GM19240 (cell line): ENCODE measurements at regions not wholly inside any gene's neighbourhood (a gene's known extent, or its start where the extent isn't known, plus 50 kb on each side); places are given as distances from the start of the nearest gene placed in this dataset.
"Not testable (repeated sequence)": the region's sequence is repeated elsewhere in the genome, so short reads cannot be mapped to it uniquely, and the experiment has no call there.

Source experiments
- DNase-seq: peaks from one replicate; pipeline ENCODE4 v3.0.0; 2011; ENCODE audit warnings: low spot score; ENCODE audit not compliant: insufficient read length

DNA sequence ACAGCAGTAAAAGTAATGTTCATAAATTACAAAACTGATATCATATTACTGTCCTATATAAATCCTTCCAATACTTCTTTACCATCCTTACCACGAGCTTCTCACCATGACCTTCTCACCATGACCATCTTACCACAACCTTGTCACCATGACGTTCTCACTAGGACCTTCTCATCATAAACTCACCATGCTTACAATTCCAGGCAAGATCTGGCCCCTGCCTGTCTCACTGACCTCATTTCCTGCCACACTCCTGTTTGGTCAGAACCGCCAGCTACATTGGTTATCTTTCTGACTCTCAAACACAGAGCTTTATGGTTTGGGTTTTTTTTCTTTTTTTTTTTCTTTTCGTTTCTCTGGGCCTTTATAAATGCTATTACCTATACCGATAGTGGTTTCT lies 827.6 kb downstream of the RNF144A start:
- DNase-seq: no peak

DNA sequence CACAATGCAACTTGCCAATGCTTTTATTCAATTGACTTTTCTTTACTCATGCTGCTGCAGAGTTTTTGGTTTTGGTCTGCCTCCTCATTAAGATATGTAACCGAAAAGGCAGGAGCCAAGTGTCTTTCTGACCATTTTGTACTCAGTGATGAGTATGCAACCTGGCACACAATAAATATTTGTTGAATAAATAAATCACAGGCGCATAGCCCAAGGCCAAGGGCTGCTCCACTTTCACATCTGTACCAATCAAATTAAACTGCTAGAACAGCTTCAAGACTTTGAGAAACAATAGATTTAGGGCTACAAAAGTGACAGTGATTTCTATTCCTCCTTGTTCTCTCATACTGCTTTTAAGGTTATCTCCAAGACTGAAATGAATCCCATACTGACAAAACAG lies 828.2 kb downstream of the RNF144A start:
- DNase-seq: no peak

DNA sequence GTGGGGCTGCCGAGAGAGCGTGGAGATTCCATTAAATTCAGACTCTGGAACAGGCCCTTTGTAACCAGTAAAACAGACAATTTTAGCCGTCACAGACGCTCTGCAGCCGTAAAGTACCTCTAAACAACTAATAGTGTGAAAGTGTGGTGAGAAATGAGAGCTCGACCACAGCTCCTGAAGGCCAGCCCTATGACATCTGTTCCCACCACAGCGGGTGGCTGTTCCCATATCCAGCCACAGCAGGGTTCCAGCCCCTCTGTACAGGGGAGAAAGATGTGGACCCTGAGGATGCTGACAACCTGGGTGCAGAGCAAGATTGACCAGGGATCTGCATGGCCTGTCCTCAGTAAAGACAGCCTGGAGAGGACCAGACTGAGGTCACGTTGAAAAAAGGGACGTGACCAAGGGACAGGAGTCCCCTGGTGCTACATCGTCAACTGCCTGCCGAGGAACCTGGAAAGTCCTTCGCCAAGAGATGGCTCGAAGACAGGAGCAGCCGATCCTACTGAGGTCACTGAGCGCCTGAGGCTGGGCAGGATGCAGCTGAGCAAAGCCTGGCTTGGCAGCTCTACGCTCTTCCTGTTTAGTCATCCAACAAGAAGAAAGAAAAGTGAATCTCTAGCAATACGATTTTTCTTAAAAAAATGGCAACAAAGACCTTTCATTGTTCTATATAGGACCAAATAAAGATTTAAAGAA lies 831.7 kb downstream of the RNF144A start:
- DNase-seq: no peak

DNA sequence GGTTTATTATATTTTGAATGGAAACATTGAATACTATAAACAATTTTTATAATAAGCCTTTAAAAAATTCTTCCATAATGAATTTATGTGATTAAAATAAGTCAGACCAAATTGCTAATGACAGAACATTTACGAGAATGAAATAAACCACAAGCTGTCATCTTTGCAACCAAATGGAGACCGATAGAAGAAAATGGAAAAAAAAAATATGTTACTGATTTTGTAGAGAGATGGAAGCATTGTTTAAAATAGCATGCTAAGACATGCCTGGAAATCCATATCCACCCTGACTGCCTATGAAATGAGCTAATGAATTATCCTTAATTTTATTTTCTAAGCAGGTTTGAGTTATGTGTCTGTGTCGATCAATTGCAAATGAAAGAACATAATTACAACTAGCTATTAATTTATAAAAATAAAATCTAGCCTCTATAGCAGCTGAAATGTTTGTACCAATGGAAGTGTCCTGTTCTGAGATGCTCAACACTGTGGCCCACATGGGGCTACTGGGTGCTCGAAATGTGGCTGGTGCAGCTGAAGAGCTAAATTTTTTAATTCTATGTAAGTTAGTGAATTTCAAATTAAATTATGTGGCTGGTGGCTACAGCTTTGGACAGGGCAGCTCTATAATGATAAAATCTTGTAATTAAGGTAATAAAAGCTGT lies 832.8 kb downstream of the RNF144A start:
- DNase-seq: no peak

DNA sequence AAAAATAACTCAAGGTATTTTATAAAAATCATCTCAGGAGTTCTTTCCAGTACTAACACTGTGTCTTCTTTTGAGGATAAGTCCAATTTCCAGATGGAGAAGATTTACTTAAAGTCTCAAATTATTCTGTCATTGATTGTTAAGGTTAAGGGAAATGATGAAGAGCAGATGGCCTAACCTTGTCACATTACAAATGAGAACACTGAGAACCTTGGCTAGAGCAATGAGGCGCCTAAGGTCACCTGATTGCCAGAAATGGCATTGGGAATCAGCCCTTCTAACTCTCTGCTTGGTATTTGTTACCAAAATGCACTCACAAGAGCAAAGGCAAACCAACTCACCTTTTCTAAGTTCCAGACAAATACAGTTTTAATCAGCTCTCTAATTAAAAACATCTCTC lies 835.1 kb downstream of the RNF144A start:
- no peak for DNase-seq

DNA sequence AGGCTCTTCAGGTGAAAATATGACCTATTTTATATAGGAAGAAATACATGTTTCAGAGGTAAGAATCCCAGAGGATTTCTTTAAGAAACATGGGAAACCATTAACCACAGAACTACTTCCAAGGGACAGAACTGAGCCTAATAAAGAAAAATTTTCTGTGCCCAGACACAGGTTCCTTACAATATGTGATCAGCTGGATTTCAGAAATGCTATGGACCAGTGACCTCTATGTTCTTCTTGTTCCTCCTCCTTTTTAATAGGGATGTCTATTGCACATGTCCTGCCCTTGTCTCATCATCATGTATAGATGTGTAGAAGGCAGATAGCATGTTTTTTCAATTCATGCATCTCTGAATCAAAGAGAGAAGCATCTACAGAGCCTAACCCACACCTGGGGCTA lies 836.6 kb downstream of the RNF144A start:
- DNase-seq: no peak

DNA sequence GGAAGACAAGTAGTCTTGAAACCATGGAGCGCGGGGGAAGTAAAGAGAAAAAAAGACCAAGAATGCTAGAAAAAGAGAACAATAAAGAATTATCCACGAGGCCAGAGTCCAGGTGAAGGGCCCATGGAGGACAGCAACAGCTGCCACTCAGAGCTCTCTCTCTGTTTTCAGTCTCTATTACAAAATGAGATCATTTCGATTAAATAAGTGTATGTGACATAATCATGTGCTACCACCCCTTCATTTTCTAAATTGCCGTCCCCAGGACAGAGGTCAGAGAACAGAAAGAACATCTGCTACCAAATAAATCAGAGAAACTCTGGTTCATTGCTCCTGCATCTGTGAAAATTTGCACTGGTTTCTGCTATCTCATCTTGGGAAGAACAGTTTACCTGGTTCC lies 838.7 kb downstream of the RNF144A start:
- no peak for DNase-seq

DNA sequence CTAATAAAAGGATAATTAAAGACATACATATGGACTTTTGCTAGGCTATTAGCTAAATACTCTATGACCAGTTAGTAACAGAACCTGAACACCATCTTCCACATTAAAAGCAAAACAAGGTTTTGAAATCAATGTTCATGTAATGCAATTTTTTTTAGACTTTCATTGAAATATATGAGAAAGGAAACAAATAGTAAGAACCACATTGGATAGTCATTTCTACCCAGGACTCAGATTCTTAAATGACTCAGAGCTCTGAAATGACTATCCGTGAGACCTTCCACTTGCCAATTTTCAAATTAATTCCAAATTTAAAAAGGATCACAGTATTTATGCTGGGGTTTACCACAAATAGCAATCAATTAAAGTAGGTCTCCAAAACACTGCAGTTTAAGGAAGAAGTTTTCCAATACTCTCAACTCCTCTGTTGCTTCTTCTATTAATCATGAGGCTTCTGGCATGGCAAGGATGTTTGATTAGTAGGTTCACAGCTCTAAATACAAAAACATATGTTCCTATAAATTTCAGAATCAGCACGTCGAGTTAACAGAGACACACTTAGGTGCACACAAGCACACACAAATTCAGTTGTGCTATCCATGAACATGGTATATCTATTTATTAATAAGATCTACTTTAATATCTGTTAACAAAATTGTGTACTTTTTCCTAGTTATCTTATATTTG lies 841.0 kb downstream of the RNF144A start:
- no peak for DNase-seq

DNA sequence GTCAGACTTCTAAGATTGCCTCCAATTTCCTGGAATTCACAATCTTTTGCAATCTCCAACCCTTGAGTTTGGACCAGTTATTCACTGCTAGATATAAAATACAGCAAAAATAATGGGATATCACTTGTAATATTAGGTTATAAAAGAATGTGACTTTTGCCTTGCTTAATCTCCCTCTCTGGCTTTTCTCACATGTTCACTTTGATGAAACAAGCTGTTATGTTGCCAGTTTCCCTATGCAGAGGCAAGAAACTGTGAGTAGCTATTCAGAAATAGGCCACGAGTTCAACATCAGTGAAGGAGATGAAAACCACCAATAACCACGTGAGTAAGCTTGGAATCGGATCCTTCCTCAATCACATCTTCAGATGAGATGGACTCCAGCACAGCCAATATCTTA lies 842.7 kb downstream of the RNF144A start:
- DNase-seq: no peak

DNA sequence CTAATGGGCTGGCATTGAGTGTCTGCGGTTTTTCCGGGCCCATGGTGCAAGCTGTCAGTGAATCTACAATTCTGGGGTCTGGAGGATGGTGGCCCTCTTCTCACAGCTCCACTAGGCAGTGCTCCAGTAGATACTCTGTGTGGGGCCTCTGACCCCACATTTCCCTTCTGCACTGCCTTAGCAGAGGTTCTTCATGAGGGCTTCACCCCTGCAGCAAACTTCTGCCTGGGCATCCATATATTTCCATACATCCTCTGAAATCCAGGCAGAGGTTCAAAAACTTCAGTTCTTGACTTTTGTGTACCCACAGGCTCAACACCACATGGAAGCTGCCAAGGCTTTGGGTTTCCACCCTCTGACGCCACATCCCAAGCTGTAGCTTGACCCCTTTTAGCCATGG lies 846.2 kb downstream of the RNF144A start:
- not testable (repeated sequence) for DNase-seq

DNA sequence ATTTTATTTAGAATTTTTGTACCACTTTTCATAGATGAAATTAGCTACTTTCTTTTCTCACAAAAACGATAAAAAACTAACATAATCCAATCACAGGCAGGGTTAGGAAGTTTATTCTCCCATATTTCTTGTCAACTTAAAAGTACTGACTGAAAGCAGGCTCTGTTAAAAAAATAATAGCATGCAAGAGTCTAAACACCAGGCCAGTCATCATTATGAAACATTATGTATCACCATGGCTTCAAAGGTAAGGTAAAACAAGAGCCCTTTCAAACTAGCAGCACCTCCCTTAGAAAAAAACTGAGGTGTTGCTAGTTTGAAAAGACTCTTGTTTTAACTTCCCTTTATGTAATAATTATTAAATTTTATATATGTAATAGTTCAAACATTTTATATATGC lies 848.0 kb downstream of the RNF144A start:
- no peak for DNase-seq

DNA sequence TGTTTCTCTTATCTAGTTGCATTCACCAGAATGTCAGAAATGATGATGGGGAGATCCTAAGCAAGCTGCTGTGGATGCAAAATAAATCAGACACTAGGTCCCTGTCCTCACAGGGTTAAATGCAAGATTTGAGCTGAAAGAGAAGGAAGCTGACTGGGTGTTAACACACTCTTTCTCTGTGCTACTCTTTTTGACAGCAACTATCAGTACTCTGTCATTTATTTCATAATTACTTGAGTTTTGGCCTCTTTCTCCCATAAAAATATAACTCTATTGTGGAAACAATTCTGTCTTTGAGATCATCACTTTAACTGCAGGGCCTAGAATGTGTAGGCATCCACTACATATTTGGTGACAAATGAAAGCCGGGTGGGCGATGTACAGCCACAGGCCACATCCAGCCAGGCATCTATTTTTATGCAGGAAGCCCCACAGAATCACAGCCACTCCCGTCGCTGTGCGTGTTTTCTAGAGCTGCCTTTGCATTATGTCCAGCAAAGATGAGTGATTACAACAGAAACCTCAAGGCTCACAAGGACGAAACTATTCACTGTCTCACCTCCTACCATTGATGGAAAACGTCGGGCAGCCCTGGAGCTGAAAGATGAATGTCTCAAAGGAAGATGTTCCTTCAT lies 849.0 kb downstream of the RNF144A start:
- DNase-seq: no peak

DNA sequence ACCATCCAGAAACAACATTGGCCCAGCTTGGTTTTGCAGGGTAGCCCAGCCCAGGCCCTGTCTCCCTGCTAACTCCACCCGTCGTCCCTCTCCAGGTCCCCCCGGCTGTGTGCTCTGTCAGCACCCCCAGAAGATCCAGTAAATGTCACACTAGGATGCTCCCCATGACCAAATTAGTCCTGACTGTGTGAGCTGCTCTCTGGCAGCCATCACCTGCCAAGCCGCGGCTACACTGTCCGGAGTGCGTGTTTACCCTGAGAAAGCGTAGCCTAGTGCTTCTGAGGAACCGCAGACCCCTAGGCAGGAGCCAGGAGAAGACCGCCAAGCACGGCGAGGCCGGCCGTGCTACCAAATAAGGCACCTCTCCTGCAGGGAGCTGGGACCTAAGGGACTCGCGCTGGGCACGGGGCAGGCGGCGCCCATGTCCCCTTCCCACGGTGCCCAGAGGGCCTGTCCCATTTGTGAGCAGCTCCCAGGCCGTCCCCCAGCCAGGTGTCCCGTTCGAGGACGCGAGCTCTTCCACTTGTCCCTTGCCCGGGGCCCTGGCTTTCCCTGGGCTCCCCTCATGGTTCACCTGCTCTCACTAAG lies 849.9 kb downstream of the RNF144A start:
- DNase-seq: no peak

DNA sequence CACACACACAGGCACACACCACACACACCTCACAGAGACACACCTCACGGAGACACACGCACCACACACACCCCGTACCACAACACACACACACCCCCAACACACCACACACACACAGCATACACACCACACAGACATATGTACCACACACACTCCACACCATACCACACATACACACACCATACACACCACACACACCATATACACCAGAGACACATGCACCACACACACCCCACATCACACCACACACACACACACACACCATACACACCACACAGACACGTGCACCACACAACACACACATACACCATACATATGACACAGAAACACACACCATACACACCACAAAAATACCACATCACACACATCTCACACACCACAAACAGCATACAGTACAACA lies 850.7 kb downstream of the RNF144A start:
- DNase-seq: no peak

DNA sequence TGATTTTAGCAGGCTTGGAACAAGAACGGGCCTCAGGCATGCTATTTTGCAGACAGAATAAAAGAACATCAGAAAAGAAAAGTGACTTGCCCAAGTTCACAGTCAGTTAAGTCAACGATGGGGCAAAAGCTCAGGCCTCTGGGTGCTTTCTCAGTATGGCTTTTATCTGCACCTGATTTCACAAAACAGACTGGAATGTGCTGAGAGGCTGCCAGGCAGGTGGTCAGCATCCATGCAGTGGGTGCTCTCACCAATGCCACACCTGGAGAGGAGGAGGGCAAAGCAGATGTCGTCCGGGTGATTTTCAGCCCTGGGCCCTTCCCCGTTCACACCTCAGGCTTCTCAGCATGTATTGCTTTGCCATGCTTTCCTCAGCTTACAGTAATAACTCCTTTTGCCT lies 854.6 kb downstream of the RNF144A start:
- no peak for DNase-seq

DNA sequence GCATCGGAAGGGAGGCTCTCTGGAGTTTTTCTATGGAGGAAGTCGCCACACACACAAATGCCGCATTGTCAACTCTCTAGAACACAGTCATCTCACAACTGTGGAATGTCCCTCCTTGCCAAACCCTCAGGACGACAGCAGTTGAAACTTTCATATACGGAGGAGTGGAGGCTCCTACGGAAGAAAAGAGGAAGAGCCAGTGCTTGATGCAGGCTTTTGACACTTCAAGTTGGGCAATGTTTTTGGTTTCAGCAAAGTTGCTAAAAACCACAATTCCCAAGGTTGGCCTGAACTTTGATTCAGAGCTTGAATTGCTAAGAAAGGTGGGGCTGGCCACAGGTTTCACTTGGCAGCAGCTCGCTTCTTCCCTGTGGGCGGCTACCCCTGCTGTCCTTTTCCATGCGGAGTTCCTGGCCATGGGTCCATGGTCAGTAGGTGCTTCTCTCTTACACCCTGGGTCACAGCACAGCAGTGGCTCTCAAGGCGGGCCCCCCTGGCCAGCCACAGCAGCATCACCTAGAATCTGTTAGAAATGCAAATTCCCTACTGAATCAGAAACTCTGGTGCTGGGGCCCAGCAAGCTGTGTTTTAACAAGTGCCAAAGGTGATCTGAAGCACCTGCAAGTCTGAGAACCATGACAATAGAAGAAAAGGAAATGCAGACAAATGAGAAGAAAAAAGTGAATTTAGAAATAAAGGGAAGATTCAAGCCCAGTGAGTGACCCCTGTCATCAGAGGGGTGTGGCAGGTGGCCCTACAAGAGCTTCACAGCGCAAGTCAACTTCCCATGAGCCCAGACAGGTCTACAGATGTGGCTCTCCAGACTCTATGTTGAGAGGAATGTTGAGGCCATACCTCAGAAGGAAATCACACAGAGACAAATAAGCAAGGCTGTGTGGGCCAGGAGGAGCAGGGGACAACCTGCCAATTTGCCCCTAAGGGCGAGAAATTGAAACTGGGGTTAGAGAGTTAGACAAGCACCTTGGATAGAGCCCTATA lies 856.4 kb downstream of the RNF144A start:
- no peak for DNase-seq

DNA sequence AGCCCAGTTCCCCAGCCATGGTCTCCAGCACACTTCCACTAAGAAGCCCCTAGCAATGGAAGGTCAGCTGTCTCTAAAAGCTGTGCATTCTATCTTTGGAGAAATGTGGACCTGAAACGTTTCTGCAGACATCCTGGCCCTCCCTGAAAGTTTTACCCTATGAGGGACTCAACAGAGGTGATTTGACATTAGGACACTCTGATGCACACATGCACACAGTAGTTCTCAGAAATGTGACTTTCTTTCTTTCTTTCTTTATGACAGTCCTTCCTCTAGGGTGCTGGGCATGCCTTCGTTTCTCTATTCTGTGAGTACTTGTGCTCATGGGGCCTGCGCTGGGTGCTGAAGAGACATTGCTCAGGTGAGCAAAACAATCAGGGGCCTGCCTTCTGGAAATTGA lies 857.3 kb downstream of the RNF144A start:
- DNase-seq: no peak

DNA sequence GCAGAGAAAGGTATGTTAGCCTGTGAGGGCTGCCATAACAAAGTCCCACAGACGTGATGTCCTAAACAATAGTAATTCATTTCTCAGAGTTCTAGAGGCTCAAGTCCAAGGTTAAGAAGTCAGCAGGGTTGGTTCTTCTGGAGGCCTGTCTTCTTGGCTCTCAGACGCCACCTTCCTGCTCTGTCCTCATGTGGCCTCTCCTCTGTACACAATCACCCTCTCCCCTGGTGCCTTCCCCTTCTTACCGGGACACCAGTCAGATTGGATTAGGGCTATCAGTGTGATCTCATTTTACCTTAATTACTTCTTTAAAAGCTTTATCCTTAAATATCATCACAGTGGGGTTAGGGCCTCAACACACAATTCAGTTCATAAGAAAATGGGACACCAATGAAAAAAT lies 860.5 kb downstream of the RNF144A start:
- DNase-seq: no peak

DNA sequence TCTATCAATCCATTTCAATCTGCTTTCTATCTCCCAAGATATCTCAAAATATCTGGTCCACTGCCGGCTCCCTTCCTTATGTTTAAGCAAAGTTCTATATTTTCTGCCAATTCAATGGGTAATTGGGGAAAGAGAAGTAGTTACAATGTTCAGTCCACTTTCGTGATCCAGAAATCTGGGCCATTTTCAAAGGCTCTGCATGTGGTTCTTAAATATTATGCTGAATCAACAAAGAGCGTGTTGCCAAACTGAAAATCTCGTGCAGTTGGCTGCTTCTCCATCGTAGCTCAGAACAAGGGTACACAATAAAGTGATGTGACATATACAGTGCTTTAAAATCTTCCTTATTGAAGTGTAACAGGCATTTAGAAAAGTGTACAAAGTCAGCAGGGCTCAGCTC lies 863.1 kb downstream of the RNF144A start:
- DNase-seq: no peak

DNA sequence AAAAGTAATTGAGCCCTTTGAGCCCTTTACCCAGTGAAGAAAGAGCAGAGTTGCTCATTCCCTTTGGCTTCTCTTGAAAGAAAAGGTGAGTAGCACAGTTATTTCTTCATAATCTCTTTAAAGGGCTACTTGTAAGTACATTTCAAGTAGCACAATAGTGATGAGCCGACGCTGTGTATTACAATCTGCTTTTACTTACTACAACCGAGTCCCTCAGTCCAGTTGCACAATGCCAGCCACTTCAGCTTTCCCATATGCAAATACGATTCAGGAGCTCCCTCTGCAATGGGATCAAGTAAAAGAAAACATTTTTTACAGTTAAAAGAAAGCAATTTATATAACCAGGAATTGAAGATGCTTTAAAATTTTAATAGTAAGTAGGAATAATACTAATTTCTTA lies 868.5 kb downstream of the RNF144A start:
- DNase-seq: no peak

DNA sequence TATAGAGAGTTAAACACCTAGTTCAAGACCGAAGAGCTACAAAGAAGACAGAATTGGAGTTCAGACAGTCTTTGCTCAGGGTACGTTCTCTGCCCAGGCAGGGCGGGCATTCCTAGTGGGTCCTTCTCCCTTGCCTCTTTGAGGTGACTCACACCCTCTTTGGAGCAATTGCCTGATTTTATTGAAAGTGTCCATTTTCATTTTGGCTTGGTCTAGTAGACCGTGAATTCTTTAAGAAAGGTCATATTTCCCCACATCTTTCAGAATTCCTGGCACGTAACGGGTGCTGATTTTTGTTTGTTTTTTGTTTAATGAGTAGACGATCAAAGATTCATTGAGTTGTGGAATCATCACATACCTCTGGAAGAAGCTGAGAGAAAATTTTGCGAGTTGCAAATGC lies 871.5 kb downstream of the RNF144A start:
- DNase-seq: no peak
